ENCODE measurements at regions not wholly inside any gene's neighbourhood (a gene's known extent, or its start where the extent isn't known, plus 50 kb on each side); places are given as distances from the start of the nearest gene placed in this dataset.
"Not testable (repeated sequence)": the region's sequence is repeated elsewhere in the genome, so short reads cannot be mapped to it uniquely, and the experiment has no call there.

DNA sequence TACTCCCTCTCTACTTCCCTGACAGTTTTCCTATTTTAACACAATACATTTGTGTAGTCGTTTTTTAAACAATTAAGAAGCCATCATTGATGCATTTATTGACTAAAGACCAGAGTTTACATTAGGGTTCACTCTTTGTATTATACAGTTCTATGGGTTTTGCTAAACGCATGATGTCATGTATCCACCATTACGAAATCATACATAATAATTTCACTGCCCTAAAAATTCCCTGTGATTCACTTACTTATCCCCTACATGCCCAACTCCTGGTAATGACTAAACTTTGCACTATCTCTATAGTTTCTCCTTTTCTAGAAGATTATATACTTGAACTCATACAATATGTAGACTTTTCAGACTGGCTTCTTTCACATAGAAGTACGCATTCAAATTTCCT is 1016.5 kb upstream of the FOXG1 start:
- Histone ChIP-seq H3K79me2 (replicated peaks; ENCODE audit: insufficient read depth, low read length) (no peaks in the 10 kb centered on the region), H3F3A (ENCODE audit: insufficient read depth, low read length, poor library complexity, severe bottlenecking) (no peaks in the 10 kb centered on the region), H3K27ac (ENCODE audit: low read length) (no peak overlapping the region), H3K4me2 (ENCODE audit: low read length) (no peak overlapping the region), H3K4me3 (ENCODE audit: low read length) (no peak overlapping the region), H3K36me3 (ENCODE audit: insufficient read depth, low read length) (no peaks in the 10 kb centered on the region), H2AFZ (ENCODE audit: low read depth, low read length) (no peak overlapping the region), H3K9me3 (ENCODE audit: low read length) (no peaks in the 10 kb centered on the region), H3K9ac (ENCODE audit: low read length) (no peak overlapping the region), H3K27me3 (ENCODE audit: insufficient read depth, low read depth, low read length) (no peaks in the 10 kb centered on the region), H4K20me1 (ENCODE audit: insufficient read depth) (no peaks in the 10 kb centered on the region), H3K9me2 (ENCODE audit: insufficient read depth, low read length) (no peaks in the 10 kb centered on the region)
- TF ChIP-seq SMC3 (conservative IDR thresholded peaks at IDR 0.05; ENCODE audit: poor library complexity) (no peak), TAF1 (IDR thresholded peaks at IDR 0.05; ENCODE audit: low read depth) (no peak), RAD21 (conservative IDR thresholded peaks at IDR 0.05) (no peak), CTCF (IDR thresholded peaks at IDR 0.05; ENCODE audit: poor library complexity, severe bottlenecking) (no peak), MXI1 (conservative IDR thresholded peaks at IDR 0.05; ENCODE audit: poor library complexity, severe bottlenecking) (no peak), EZH2 (IDR thresholded peaks at IDR 0.05; ENCODE audit: borderline replicate concordance, insufficient read depth, low read length, poor library complexity, severe bottlenecking) (no peak), EP300 (conservative IDR thresholded peaks at IDR 0.05; ENCODE audit: poor library complexity, severe bottlenecking) (no peak)
- TF ChIP-seq, protein P1, sequence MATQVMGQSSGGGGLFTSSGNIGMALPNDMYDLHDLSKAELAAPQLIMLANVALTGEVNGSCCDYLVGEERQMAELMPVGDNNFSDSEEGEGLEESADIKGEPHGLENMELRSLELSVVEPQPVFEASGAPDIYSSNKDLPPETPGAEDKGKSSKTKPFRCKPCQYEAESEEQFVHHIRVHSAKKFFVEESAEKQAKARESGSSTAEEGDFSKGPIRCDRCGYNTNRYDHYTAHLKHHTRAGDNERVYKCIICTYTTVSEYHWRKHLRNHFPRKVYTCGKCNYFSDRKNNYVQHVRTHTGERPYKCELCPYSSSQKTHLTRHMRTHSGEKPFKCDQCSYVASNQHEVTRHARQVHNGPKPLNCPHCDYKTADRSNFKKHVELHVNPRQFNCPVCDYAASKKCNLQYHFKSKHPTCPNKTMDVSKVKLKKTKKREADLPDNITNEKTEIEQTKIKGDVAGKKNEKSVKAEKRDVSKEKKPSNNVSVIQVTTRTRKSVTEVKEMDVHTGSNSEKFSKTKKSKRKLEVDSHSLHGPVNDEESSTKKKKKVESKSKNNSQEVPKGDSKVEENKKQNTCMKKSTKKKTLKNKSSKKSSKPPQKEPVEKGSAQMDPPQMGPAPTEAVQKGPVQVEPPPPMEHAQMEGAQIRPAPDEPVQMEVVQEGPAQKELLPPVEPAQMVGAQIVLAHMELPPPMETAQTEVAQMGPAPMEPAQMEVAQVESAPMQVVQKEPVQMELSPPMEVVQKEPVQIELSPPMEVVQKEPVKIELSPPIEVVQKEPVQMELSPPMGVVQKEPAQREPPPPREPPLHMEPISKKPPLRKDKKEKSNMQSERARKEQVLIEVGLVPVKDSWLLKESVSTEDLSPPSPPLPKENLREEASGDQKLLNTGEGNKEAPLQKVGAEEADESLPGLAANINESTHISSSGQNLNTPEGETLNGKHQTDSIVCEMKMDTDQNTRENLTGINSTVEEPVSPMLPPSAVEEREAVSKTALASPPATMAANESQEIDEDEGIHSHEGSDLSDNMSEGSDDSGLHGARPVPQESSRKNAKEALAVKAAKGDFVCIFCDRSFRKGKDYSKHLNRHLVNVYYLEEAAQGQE (IDR thresholded peaks at IDR 0.05; ENCODE audit: borderline replicate concordance), result no peak

DNA sequence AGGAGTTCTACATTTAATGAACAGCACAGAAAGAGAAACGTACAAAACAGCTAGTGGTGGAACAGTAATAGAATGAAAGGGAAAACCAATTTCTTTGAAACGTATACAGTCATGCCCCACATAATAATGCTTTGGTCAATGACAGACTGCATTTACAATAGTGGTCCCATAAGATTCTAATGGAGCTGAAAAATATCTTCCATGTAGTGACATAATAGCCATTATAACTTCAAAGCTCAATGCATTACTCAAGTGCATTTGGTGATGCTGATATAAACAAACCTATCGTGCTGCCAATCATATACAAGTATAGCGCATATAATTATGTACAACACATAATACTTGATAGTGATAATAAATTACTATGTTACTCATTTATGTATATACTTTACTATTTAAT is 1008.9 kb upstream of the FOXG1 start:
- H3K4me3 ChIP-seq (ENCODE audit: low read length); H3K9ac ChIP-seq (ENCODE audit: low read length); H3K9me2 ChIP-seq (ENCODE audit: insufficient read depth, low read length); H3F3A ChIP-seq (ENCODE audit: insufficient read depth, low read length, poor library complexity, severe bottlenecking); H3K27ac ChIP-seq (ENCODE audit: low read length); H4K20me1 ChIP-seq (ENCODE audit: insufficient read depth); H3K36me3 ChIP-seq (ENCODE audit: insufficient read depth, low read length); H3K27me3 ChIP-seq (ENCODE audit: insufficient read depth, low read depth, low read length); H2AFZ ChIP-seq (ENCODE audit: low read depth, low read length); H3K4me2 ChIP-seq (ENCODE audit: low read length); H3K79me2 ChIP-seq (replicated peaks; ENCODE audit: insufficient read depth, low read length); H3K9me3 ChIP-seq (ENCODE audit: low read length): not testable (repeated sequence)
- peak; percentile 81 for TF ChIP-seq POLR2AphosphoS5 (IDR thresholded peaks at IDR 0.05)
- TF ChIP-seq EP300 (conservative IDR thresholded peaks at IDR 0.05; ENCODE audit: poor library complexity, severe bottlenecking), result peak; percentile 91

DNA sequence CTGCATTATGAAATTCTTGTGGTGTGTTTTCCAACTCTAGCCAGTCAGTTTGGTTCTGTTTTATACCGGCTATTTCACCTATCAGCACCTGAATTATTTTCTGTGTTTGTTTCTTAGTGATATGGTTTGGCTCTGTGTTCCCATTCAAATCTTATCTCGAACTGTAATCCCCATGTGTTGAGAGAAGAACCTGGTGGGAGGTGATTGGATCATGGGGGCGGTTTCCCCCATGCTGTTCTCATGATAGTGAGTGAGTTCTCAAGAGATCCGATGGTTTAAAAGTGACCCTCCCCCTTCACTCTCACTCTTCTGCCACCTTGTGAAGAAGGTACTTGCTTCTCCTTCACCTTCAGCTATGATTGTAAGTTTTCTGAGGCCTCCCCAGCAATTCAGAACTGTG is 1006.2 kb upstream of the FOXG1 start:
- not testable (repeated sequence) for H3K36me3 ChIP-seq (ENCODE audit: insufficient read depth, low read length); H3F3A ChIP-seq (ENCODE audit: insufficient read depth, low read length, poor library complexity, severe bottlenecking); H3K4me2 ChIP-seq (ENCODE audit: low read length); H4K20me1 ChIP-seq (ENCODE audit: insufficient read depth); H3K27me3 ChIP-seq (ENCODE audit: insufficient read depth, low read depth, low read length); H3K9me2 ChIP-seq (ENCODE audit: insufficient read depth, low read length); H3K9me3 ChIP-seq (ENCODE audit: low read length); H3K4me3 ChIP-seq (ENCODE audit: low read length); H3K79me2 ChIP-seq (replicated peaks; ENCODE audit: insufficient read depth, low read length); H3K27ac ChIP-seq (ENCODE audit: low read length); H2AFZ ChIP-seq (ENCODE audit: low read depth, low read length); H3K9ac ChIP-seq (ENCODE audit: low read length)
